ENCODE measurements at regions not wholly inside any gene's neighbourhood (a gene's known extent, or its start where the extent isn't known, plus 50 kb on each side); places are given as distances from the start of the nearest gene placed in this dataset.

- no peak for DNase-seq
Measured at GRCh38 chr12:115341442-115341841, 657.5 kb upstream of the TBX3 start.

DNA sequence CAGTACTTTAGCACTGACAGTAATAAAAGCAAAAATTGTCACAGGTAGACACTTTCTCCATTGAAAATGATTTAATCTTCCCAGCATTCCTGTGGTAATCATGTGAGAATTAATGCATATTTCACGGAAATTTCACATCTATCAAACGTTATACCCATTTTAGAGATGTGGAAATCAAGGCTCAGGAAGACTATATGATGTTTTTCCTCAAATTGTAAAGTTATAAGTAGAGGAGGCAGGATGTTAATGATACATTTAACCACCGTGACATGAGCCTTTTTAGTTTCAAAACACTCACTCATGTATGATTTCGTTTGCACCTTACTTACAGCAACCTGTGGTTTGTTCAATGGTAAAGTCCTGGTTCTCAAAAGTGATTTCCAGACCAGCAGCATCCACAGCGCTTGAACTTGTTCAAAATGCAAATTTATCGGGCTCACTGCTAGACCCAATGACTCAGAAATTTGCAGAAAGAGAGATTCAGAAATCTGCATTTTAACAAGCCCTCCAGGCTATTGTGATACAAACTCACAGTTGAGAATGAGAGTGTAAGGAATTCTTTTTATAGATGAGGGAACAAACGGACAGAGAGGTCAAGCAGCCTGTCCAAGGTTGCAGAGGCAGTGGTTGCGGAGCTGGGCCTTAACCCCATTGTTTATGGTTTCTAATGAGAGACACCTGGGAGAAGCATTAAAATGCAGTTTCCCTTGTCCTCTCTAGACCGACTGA is 654.8 kb upstream of the TBX3 start:
- DNase-seq: no peak

DNA sequence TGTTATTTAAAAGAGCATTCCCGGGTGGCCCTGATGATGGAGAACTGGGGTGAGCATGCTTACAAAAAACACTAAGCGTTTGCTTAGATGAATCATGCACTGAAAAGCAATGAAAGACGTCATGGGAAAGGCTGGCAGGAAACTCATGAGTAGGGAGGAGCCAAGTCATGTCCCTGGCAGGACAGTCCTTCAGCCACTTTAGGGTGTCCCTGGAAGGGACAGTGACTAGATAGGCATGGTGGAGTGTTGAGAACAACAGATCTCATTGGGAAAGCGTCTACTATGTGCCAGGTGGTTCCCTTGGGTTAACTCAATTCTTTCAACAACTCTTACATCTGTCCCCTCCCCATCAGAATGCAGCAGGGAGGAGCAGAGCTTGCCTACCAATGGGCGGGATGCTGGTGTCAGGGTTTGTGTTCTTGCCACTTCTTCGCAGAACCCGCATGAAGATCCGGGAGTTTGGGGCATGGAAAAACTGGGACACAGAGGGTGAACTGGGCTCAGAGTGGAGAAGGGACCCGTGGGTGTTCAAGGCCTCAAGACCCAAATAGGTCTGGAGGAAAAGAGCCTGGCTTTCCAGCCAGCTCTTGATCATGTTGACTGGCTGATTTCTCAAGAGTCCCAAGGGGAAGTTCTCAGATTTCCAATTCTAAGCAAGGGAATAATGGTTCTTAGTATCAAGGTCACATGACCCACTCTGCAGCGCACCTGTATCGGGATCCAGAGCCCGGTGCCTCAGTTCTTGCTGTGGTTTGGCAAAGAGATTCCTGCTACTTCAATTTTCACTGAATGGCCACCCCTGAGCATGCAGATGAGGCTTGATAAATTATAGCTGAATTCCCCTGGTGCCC is 653.9 kb upstream of the TBX3 start:
- no peak for DNase-seq

DNA sequence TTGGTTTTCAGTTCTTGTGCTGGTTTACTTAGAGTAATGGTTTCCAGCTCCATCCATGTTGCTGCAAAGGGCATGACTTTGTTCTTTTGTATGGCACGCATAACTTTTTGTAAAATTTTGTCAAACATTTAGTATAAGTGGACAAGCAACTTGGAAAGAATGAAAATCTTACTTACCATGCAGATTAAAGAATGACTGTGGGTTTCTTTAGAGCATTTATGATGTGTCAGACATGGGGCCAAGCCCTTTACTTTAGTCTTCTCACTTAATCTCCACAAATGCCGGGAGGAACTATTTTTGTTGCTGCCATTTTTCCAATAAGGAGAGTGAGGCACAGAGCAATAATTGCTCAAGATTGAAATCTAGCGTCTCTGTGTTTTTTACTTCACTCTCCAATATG is 652.5 kb upstream of the TBX3 start:
- no peak for DNase-seq

DNA sequence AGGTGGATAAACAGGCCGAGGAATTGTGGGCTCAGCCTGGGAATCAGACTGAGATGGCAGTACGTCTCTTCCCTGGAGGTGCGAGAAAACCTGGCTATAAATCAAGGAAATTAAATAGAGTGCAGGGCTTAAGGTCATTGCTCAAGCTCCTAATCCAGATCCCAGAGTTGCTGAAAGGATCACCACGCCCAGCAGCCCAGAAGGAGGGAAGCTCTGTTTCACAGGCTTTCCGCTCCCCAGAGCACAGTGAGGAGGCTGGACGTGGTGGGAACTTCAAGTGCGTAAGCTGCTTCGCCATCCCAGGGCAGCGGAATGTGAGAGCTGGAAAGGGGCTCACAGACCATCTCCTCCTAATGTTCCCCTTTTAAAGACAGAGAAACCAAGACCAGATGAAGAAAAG is 651.6 kb upstream of the TBX3 start:
- DNase-seq: no peak

DNA sequence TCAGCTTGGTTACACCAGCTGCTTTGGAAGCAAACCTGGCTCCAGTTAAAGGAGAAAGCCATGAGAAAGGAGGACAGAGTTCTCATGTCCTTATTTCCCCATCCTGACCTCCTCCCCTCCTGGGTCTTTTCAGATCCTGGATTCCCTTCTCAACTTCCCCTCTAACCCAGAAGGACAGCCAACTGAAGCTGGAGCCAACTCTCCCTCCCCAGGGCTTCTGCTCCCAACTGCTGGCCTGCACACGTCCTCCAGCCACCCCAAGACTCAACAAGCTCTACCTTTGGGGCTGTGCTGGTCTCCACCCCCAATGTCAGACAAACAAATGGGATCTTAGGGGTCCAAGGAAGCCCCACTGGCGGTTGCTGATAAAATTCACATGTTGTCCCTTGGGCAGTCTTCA is 651.1 kb upstream of the TBX3 start:
- DNase-seq: no peak

DNA sequence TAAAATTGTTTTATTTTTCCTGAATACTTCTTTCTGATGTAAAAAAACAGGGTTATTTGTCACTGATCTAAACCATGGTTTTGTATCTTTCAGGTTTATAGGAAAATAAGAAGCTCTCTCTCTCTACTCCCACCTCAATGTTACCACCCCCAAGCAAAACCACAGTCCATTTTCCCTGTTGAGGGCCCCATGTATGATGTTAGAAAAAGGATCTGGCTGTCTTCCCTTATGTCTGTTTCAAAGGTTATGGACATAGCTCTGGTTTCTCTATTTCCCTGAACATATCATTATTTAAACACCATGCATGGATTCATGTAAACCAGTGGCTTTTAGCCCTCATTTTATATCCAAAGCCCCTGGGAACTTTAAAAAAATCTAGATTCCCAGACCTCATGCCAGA is 649.0 kb upstream of the TBX3 start:
- DNase-seq: no peak

DNA sequence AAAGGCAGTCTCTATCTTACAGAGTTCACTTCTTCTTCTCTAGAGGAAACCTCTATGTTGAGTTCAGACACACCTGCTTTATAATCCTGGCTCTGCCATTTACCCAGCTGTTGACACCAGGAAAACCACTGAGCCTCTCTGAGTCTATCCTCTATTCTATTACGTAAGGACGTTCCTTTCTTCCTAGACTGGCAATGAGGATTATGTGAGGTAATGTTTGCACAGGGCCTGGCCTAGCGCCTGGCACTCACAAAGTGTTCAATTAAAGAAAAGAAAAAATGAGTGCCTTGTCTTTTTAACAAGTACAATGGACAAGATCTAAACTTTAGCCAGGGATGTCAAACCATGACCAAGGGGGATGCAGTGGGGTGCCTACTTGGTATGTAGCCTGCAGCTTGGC is 641.9 kb upstream of the TBX3 start:
- DNase-seq: no peak

DNA sequence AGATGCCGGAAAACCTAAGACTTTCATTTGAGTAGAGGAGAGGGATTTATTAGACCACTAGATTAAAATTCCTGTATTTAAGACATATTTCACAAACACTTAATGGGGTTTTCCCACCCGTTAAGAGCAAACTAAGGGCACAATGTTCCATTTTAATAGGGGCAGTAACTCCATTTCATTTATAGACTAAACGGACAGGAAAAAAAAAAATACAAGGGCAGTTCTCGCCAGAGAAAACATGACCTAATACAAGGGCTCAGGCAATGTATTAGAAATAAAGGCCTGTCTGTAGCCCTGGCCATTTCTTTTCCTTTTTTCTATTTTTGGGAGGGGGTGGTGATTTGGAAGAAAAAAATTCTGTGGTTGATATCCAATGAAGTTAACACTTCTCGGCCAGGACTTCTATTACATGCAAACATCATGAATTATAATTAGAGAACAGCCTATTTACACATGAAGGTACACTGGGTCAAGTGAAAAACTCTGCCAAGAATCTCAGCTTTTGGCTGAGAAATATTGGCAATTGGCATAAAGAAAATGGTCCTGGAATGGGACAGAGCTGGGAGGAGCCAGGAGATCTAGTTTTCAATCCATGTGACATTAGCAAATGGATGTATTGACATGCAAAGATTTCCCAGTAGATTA is 641.1 kb upstream of the TBX3 start:
- DNase-seq: no peak

DNA sequence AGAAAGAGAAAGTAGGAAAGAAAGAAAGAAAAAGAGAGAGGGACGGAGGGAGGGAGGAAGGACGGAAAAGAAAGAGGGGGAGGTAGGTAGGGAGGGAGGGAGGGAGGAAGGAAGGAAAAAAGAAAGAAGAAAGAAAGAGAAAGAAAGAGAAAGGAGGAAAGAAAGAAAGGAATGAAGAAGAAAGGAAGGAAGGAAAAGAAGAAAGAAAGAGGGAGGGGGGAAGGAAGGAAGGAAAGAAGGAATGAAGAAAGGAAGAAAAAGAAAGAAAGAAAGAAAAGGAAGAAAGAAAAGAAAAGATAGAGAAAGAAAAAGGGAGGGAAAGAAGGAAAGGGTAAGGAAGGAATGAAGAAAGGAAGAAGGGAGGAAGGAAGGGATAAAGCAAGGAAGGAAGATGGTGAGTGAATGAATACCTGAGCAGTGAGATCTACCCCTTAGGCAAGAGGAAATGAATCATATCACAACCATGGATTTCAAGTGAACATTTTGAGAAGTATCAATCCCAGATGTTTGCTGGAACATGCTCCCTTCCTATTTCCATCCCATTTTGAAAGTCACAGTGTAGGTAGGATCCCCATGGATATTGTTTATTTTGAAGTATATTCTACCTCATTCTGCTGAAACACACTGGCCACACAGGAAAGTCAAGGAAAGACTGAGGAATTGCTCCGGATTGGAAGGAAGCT is 639.4 kb upstream of the TBX3 start:
- DNase-seq: no peak

DNA sequence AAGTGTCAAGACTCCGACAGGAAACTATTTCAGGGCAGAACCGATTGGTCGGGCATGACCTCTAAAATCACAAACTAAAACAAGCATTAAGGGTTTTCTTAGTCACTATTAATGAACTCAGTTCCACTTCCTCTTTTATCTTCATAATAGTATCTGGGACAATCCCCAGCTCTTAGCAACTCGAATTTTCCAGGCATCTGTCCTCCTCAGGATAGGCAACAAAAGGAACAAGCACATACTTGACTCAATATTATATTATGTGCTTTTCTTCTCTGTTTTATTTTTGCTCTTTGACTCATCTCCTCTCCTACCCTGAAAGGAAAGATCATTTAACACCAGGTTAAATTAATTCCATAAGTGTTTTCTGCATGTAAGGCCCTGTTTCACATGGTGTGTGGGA is 638.3 kb upstream of the TBX3 start:
- no peak for DNase-seq

- DNase-seq: no peak
Measured at GRCh38 chr12:115320967-115321366, 637.0 kb upstream of the TBX3 start.

- no peak for DNase-seq
Measured at GRCh38 chr12:115320451-115320850, 636.5 kb upstream of the TBX3 start.

DNA sequence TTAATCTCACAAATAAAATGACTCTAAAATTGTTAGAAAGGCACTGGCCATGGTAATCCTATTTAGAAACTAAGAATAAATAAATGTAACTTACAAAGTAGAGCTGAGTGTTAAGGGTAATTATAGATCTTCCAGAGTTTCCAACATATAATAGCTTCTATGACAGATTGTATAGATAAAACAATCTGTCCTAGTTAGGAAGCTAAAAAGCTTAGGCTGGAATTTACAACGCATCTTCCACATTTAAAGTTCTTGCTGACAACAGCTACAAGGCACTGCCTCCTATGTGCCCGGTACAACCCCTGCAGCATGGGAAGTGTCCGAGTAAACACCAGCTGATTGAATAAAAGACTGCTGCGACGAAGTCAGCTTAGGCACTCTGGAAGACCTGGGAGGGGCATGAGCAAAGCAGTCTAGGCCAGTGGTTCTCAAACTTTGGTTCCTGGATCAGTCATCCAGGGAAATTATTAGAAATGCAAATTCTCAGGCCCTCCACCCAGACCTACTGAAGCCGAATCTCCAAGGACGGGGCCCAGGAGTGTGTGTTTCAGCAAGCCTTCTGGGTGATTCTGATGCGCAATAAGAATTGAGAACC is 635.6 kb upstream of the TBX3 start:
- DNase-seq: no peak

GRCh38 chr12:115313929-115314328 is 630.0 kb upstream of the TBX3 start:
- DNase-seq: no peak

- no peak for DNase-seq
Measured at GRCh38 chr12:115312901-115313300, 628.9 kb upstream of the TBX3 start.

DNA sequence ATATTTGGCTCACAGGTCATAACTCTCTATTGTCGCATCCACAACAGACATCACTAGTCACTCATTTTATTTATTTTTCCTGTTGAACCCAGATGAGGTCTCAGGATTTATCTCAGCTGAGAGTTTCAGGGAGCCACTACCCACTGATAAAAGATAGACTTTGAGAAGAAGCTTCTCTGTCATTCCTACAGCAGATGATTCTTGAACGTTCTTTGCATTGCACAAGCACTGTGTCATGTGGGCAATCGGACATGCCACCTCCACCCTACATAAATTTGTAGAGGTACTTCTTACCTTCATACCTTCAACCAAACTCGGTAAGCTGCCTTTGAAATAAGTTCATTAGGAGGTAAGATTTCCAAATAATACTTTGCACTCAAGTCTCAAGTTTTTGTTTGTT is 627.9 kb upstream of the TBX3 start:
- no peak for DNase-seq

DNA sequence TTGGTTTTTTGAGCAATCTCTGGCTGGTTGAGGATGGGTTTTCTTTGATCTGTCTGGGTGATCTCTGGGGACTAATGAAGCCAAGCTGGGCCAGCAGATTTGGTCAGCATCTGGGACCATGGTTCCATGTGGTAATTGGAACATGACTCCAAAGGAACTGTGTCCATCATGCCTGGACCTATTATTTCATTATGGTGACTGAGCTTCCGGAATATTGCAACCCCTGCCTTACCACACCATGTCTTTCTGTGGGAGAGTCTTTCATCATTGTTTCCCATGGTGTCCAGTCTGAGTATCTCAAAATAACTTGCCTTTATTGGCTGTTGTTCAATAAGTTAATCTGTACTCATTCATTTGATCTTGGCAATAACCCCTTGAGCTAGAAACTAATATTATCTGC is 624.9 kb upstream of the TBX3 start:
- no peak for DNase-seq

GRCh38 chr12:115306380-115306779 is 622.4 kb upstream of the TBX3 start:
- no peak for DNase-seq

DNA sequence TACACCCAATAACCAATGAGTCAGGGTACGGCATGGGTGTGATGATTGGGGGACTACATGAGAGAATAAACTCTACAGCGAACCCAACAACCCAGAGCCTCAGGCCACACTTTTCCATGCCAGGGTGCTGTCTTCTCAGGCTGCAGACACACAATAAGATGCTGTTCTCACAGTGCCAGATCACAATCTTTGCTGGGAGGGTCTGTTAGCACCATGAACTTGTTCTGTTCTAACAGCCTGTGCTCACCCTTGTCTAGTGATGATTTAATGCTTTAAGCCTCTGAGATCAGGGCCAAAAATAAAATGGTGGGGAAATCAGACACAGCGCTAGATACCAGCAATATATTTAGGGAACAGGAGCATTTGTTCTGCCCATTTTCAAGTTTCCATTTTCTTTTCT is 621.9 kb upstream of the TBX3 start:
- DNase-seq: no peak

DNA sequence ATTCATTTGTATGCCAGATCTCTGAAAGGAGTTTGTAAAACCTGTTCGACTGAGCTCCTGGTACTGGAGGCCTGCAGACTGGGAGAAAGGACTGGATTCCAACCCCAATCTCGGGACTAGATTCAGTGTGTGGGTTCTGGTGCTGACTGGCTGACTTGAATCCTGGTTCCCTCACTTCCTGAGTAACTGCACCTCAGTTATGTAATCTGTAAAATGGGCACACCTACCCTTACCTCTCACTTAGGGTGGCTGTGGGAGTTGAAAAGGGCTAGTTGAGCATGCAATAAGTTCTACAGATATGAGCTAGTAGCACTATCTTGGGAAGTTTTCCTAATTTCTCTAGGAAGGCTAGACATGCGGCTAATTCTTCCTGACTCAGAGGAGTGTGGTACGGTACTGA is 621.3 kb upstream of the TBX3 start:
- DNase-seq: no peak

DNA sequence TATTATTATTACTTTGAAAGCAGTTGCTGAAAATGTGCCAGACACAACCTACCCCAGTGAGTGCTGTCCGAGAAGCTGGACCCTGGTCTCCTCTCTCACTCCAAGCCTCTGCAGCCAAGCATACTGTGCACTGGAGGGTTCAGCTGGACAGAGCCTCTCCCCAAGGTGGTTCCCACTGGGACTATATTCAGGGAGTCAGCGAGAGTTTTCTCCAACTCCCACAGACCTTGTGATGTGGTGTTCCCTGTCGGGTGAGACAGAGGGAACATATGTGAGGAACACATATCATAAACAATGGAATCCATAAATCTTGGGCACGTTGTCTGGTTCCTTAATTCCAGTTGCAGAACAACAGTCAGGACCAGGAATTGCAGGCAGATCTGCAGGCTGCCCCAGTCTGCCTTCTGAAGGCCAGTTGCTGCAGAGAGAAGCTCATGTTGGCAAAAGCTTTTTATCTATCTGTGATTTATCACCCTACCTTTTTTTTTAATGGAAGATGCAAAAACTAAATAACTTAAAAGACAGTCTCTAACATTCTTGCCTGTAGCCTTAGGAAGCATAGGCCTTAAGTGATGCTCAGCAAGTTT is 619.8 kb upstream of the TBX3 start:
- no peak for DNase-seq

DNA sequence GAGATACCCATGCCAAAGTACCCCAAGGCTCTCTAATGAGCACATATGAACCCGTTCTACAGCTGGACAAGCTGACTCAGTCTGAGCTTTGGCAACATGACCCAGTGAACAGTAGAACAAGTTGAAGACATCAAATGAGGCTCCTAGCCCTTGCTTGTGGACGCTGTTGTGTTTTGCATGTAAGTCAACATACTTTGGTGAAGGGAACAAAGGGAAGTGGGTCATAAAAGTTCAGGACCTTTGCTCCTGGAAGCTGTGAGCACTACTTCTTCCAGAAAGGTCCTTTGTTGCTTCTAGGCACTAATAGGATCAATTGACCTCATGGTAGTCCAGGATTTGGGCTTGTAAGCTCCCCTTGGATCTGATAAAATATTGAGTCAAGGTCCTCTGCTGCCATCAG is 613.5 kb upstream of the TBX3 start:
- DNase-seq: no peak
